Caki2 (cell line): ENCODE measurements at regions not wholly inside any gene's neighbourhood (a gene's known extent, or its start where the extent isn't known, plus 50 kb on each side); places are given as distances from the start of the nearest gene placed in this dataset.

Experiments used
- DNase-seq: peaks from one replicate; pipeline ENCODE4 v3.0.0-alpha.2; 2015; ENCODE audit warnings: low read depth
- in situ Hi-C: cut with HindIII; loops from 2 replicates; pipeline ENCODE4 v1.10.0; 2016; ENCODE audit warnings: low sequenced_read_pairs, low pct_unique_long_range_greater_than_20kb, mixed read lengths

- no peak for DNase-seq
- in situ Hi-C loops = no loop called here
Measured at GRCh38 chr3:72776-73175, 123.8 kb upstream of the CHL1 start.

GRCh38 chr3:73271-73670, 123.3 kb upstream of the CHL1 start:
- in situ Hi-C loops = no loop called here
- DNase-seq = no peak

GRCh38 chr3:74676-75243, 121.8 kb upstream of the CHL1 start:
- DNase-seq = no peak
- in situ Hi-C loops = no loop called here

DNA sequence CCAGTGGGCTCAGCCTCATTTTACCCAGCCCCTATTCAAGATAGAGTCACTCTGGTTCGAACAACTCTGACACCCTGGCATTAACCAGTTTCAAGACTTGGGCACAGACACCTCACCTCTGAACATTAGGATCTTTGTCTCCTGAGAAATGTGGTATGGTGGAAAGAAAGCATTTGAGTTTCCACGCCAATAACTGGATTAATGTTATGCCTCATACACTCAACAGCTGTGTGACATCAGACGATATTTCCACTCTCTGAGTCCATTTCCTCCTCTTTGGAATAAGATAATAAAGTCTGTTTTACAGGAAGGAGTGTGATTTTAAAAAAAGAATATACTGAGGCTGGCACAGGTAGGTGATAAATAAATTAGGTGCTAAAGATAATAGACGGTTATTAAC, 121.3 kb upstream of the CHL1 start:
- in situ Hi-C loops = no loop called here
- no peak for DNase-seq

DNA sequence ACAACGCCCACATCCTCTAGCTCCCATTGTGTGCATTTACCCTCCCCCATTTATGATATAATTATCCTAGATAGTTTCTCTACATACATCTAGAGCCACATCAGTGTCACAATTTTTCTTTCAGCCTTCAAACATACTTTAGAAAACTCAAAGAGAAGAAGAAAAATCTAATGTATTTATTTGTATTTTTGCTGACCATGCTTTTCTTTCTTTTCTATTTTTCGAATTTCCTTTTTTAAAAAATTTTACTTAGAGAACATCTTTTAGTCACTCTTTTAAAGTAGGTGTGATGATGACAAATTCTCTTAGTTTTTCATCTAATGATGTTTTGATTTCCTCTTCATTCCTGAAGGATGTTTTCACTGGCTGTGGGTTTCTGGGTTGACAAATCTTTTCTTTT, 117.0 kb upstream of the CHL1 start:
- no peak for DNase-seq
- in situ Hi-C loops = no loop called here

DNA sequence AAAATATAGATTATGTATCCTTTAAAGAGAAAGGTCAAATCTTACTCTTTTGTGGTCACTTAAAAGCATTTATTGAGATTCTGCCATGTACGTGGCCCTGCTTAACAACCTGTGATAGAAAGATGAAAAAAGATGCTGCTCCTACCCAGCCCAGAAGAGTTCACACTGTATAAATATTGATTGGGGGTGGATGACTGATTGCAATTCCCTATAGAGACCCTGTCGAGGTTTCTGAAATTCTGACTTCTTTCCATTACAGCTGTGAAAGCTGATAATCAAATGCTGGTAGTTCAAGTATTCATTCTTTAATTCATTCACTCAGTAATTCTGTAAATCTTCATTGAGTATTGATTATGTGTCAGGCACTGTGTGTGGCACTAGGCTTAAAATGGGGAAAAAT, 114.1 kb upstream of the CHL1 start:
- DNase-seq = no peak
- in situ Hi-C loops = no loop called here

DNA sequence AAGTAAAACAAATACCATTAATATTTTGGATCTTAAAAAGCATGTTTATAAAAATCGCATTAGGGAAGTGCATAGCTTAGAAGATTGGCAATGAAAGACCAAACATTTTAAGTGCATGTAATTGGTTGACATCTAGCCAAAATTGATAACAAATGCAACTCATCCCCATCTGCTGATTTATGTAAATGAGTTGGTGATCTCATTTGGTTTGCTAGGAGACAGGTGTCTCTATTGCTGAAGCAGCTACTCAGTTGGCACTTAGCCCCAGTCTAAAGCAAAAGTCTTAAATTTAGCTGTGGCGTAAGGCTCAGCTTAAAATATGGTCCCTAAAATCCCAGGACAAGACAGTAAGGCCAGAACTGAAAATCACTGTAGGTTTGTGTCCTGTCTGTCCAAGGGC, 113.5 kb upstream of the CHL1 start:
- in situ Hi-C loops = no loop called here
- no peak for DNase-seq

DNA sequence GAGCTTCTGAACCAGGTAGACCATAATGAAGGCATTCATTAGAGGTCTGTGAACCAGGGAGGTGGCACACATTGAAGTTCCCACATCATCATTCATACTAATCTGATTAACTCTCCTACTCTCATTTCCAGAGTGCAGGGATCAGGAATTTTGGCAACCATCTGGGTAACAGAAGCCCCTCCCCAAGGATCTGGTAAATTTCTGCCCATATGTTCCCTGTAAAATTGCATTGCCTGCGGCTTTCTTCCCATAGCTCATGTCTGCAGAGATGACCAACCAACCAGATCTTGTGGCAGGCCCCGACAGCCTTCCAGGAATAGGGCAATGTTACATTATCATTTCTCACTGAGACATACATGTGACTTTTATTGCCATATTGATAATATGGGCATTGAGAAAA, 111.4 kb upstream of the CHL1 start:
- in situ Hi-C loops = no loop called here
- no peak for DNase-seq

DNA sequence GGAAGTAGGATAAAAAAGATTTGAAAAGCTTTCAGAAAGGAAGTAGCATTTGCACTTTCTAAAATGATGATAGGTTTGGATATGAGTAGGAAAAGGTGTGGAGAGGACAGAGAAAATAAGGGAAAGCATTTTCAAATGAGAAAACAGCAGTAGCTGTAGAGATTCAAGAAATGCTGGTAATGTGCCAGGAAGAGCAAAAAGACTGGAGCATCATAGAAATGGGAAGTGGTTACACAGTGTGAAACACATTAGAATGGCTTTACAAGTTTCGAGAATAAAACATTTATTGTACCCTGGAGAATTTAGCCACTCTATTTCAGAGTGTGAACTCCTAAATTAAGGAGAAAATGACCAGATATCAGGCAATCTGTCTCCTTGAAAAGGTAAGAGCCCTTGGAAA, 108.3 kb upstream of the CHL1 start:
- DNase-seq = no peak
- in situ Hi-C loops = no loop called here

- in situ Hi-C loops = no loop called here
- DNase-seq = no peak
Measured at GRCh38 chr3:93746-94145, 102.8 kb upstream of the CHL1 start.

DNA sequence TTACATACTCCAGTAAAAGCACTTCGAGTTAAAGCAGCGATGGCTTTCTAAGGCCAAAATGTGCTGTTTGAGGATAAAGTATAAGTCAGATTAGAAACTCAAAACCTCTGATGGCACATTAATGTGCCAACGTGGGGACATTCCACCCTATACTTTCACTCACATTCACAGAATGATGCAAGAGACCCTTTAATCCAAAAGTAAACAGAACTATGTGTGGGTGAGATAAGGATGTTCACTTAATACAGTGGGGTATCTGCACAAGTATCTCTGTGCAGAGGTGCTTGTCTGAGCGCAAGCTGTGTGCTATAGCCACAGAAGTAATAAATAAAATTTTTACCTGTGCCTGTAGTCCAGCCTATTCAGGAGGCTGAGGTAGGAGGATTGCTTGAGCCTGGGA, 100.3 kb upstream of the CHL1 start:
- no peak for DNase-seq
- in situ Hi-C loops = no loop called here

DNA sequence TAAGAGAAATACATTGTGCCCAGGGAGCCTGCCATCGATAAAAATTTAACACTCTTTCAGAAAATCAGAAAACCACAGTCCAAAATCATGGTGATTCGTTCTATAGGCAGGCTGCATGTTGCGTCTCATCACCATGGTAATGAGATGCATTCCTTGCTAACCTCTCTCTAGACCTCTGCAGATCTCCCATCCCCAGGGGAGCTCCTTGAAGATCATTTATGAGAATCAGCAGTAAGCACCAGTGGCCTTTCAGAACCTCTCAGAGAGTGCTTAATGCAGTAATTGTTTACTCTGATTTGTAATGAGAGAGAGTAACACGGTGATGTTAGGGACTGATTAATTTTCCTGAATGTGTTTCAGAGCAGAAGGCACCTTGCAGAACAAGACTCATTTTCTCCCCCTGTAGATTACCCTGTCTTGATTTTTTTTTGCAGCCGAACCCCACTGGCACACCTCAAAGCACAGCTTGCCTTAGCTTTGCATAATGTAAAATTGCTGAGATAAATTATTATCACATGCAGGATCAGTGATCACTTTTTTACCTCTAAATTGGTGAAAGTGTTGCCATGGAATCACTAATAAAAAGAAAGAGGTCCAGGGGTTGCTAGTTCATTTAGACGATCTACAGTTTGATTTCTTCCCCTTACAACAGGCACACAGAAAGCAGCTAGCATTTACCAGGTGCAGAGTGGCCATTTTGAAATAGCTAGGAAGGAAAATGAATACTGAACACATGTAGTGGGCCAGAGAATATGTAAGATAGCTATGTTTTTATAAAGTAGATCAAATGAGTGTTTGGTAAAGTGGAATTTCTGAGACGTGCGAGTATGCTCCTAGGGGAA, 98.9 kb upstream of the CHL1 start:
- no peak for DNase-seq
- in situ Hi-C loops = no loop called here

- in situ Hi-C loops = no loop called here
- DNase-seq = no peak
Measured at GRCh38 chr3:98259-98654, 98.3 kb upstream of the CHL1 start.

DNA sequence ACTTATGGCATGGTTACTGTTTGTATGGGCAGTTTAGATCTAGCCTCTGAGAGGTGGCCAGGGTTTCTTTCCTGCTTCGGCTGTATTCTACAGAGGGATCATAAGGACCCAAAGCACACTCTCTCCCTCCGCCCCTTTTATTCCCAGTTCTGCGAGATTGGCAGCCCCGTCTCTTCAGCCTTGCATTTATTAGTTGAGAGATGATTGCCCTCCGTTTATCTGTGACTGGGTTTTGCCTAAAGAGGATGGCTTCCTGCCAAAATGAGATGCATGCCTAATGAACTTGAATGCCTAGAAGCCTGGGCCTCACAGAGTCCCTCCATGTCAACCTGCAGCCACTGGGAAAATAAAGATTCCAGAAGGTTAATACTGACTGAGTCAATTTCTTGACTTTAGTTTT, 97.1 kb upstream of the CHL1 start:
- in situ Hi-C loops = no loop called here
- no peak for DNase-seq

GRCh38 chr3:102484-102883, 94.1 kb upstream of the CHL1 start:
- in situ Hi-C loops = no loop called here
- no peak for DNase-seq

DNA sequence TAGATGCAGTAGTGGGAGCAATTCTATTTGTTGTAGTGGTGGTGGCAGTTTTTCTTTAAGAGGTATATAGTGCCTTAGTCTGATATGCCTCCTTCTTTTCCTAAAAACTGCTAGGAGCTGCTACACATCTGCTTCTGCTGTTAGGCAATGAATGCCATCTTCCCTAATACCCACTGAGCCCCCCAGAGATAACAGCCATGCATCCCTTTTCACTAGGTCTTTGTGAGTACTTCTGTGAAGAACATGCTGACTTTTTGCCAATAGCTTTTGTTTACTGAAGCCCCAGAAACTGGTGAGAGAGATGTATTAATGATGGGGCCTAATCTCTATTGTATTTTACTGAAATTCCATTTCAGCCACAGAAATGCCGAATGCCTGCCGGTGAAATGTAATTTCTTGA, 92.6 kb upstream of the CHL1 start:
- in situ Hi-C loops = no loop called here
- no peak for DNase-seq

- in situ Hi-C loops = no loop called here
- DNase-seq = no peak
Measured at GRCh38 chr3:105585-105984, 91.0 kb upstream of the CHL1 start.

GRCh38 chr3:106619-107018, 89.9 kb upstream of the CHL1 start:
- in situ Hi-C loops = no loop called here
- no peak for DNase-seq

DNA sequence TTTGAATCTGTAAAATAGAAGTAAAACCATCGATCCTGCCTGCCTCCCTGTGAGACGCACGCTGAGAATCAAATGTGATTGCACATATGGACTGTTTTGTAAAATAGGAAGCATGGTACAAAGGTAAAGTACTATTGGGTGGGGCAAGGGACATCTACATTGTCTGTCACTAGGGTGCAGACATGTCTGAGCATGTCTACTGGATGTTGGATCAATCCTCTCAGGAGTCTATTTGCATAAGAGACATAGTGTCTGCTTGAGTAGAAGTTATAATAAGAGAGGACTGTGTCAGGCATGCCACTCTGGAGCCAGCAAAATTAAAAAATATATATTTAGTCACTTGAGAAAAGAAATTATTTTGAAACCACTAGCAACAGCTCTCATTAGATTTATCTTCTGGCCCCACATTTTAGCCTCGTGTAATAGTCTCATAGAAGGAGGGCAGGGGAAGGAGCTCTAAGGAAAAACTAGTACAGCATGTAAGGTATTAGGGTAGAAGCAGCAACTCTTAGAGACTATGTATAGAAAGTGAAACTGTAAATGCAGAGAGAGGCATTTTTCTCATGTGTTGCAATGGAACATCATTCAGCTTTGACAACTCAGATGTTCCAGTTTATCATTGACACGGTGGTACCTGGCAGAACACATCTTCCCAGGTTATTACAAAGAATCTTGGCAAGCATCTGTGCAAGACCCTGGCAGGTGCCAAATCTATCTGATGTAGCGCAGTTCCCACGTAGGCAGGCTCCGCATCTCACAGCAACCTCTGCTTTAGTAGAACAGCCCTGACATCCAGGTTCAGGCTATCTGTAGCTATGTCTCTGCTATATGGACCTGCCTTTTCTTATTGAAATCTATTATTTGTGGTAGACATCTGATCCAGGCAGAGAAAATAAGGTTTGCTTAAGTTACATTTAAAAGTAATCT, 85.2 kb upstream of the CHL1 start:
- DNase-seq = no peak
- in situ Hi-C loops = no loop called here
